Uterus (tissue), 2 donors: ENCODE measurements at regions not wholly inside any gene's neighbourhood (a gene's known extent, or its start where the extent isn't known, plus 50 kb on each side); places are given as distances from the start of the nearest gene placed in this dataset.

Source experiments
- POLR2A ChIP-seq, 2 donors: fragments of 450-650 bp; IDR thresholded peaks; one replicate each; pipeline ENCODE4 v1.6.1; 2016; ENCODE audit warnings: antibody characterized with exemption in 2 of 2, mild to moderate bottlenecking in 1 of 2, moderate library complexity in 1 of 2
- TF ChIP-seq, protein P1 (sequence below), 4 experiments: fragments of 200-600 bp in 2 of 4; fragments of 450-650 bp in 2 of 4; sonication (generic) in 2 of 4; IDR thresholded peaks; one replicate each; pipeline ENCODE4 v1.5.1; 2016 to 2019; ENCODE audit warnings: antibody characterized with exemption in 4 of 4, mild to moderate bottlenecking in 2 of 4, moderate library complexity in 1 of 4

DNA sequence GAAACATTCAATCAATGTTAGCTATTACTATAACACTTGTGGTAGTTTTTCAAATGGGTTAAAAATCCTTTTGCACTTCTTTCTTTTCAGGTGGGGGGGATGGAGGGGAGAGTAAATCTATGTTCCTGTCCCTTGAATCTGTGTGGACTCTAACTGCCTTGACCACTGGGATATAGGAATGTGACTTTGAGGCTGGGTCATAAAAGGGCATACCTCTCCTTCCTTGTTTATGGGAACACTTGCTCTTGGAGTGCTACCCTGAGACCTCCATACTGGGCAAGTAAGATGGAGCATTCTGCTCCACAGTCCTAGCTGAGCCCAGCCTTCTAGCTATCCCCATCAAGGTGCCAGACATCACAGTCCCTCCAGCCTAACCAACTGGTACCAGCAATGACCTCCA, 89.3 kb upstream of the SIM2 start:
- TF ChIP-seq, protein P1, sequence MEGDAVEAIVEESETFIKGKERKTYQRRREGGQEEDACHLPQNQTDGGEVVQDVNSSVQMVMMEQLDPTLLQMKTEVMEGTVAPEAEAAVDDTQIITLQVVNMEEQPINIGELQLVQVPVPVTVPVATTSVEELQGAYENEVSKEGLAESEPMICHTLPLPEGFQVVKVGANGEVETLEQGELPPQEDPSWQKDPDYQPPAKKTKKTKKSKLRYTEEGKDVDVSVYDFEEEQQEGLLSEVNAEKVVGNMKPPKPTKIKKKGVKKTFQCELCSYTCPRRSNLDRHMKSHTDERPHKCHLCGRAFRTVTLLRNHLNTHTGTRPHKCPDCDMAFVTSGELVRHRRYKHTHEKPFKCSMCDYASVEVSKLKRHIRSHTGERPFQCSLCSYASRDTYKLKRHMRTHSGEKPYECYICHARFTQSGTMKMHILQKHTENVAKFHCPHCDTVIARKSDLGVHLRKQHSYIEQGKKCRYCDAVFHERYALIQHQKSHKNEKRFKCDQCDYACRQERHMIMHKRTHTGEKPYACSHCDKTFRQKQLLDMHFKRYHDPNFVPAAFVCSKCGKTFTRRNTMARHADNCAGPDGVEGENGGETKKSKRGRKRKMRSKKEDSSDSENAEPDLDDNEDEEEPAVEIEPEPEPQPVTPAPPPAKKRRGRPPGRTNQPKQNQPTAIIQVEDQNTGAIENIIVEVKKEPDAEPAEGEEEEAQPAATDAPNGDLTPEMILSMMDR (IDR thresholded peaks at IDR 0.05), result no peak
- no peak for TF ChIP-seq POLR2A (IDR thresholded peaks at IDR 0.05)
